GM23248 (cell line): ENCODE measurements at regions not wholly inside any gene's neighbourhood (a gene's known extent, or its start where the extent isn't known, plus 50 kb on each side); places are given as distances from the start of the nearest gene placed in this dataset.

ENCODE experiments used
- DNase-seq: peaks from one replicate; pipeline ENCODE4 v3.0.0-alpha.2; 2015
- H2AFZ ChIP-seq: fragments of 200-600 bp; sonication (generic); 2 replicates; pipeline ENCODE4 v1.6.1; 2016; ENCODE audit warnings: antibody characterized with exemption
- H3F3A ChIP-seq: fragments of 200-600 bp; sonication (generic); 2 replicates; pipeline ENCODE4 v1.6.1; 2016; ENCODE audit warnings: mild to moderate bottlenecking, antibody characterized with exemption, mixed run types; ENCODE audit not compliant: insufficient read depth
- H3K27ac ChIP-seq: fragments of 200-600 bp; sonication (generic); 2 replicates; pipeline ENCODE4 v1.5.1; 2016; ENCODE audit warnings: mild to moderate bottlenecking
- H3K27me3 ChIP-seq: fragments of 200-600 bp; sonication (generic); replicated peaks from 2 replicates; pipeline ENCODE4 v1.6.1; 2016; ENCODE audit warnings: mild to moderate bottlenecking; ENCODE audit not compliant: insufficient read depth
- H3K36me3 ChIP-seq: fragments of 200-600 bp; sonication (generic); 2 replicates; pipeline ENCODE4 v1.6.1; 2016; ENCODE audit warnings: low read depth, mild to moderate bottlenecking
- H3K4me1 ChIP-seq: fragments of 200-600 bp; sonication (generic); 2 replicates; pipeline ENCODE4 v1.6.1; 2016; ENCODE audit warnings: mild to moderate bottlenecking; ENCODE audit not compliant: insufficient read depth
- H3K4me2 ChIP-seq: fragments of 200-600 bp; sonication (generic); one replicate; pipeline ENCODE4 v1.6.1; 2016; ENCODE audit warnings: mild to moderate bottlenecking; ENCODE audit not compliant: unreplicated experiment
- H3K4me3 ChIP-seq: fragments of 200-600 bp; sonication (generic); 2 replicates; pipeline ENCODE4 v1.5.1; 2016; ENCODE audit warnings: mild to moderate bottlenecking
- H3K79me2 ChIP-seq: fragments of 200-600 bp; sonication (generic); 2 replicates; pipeline ENCODE4 v1.6.1; 2016; ENCODE audit warnings: mild to moderate bottlenecking; ENCODE audit not compliant: insufficient read depth
- H3K9ac ChIP-seq: fragments of 200-600 bp; sonication (generic); 2 replicates; pipeline ENCODE4 v1.6.1; 2016; ENCODE audit warnings: mild to moderate bottlenecking
- H3K9me2 ChIP-seq: fragments of 200-600 bp; sonication (generic); 2 replicates; pipeline ENCODE4 v1.6.1; 2016; ENCODE audit warnings: mixed run types, mild to moderate bottlenecking, moderate library complexity; ENCODE audit not compliant: insufficient read depth
- H3K9me3 ChIP-seq: fragments of 200-600 bp; sonication (generic); one replicate; pipeline ENCODE4 v1.6.1; 2017; ENCODE audit warnings: low read depth
- H4K20me1 ChIP-seq: fragments of 200-600 bp; sonication (generic); 2 replicates; pipeline ENCODE4 v1.6.0; 2016; ENCODE audit not compliant: insufficient read depth
- EZH2 ChIP-seq: fragments of 200-600 bp; sonication (generic); IDR thresholded peaks from 2 replicates; pipeline ENCODE4 v1.6.1; 2018; ENCODE audit warnings: antibody characterized with exemption, mild to moderate bottlenecking; ENCODE audit not compliant: insufficient read depth, poor library complexity, severe bottlenecking
- EZH2phosphoT487 ChIP-seq: fragments of 200-600 bp; sonication (generic); IDR thresholded peaks from 2 replicates; pipeline ENCODE4 v1.6.1; 2018; ENCODE audit warnings: antibody characterized with exemption, moderate library complexity, mild to moderate bottlenecking, low read depth; ENCODE audit not compliant: insufficient read depth
- WGBS, 2 experiments: methylation state at CpG; one replicate each; pipeline ENCODE4 v1.1.6; 2015 to 2017; ENCODE audit warnings: low lambda C conversion rate in 2 of 2, low coverage in 1 of 2; ENCODE audit errors: missing lambda C conversion rate in 2 of 2; 5-methylcytosine and 5-hydroxymethylcytosine counted together
- in situ Hi-C: fragments of 300-500 bp; cut with MboI; formaldehyde crosslinking; loops from 2 replicates; pipeline ENCODE4 v1.15.0; 2020

DNA sequence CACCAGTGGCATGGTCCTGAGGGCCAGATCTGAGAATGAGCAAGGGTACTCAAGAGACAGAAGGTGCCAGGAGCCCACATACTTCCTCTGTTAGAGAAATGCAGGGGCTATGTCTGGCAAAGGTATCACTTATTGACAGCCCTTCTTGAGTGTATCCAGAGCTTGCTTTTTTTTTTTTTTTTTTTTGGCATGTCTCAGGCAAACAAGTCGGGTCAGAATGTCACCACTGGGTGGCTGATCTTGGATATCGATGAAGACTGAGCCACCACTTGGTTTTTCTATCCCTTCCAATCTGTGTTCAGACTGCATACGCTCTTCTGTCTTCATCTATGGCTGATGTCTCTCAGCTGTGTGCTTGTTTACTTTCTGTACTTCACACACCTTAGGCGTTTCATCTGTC lies 363.4 kb upstream of the C2CD4B start:
- H3K4me1 ChIP-seq, result no peaks in the 10 kb centered on the region; the same call in 1 of the 2 replicates
- no peak for TF ChIP-seq EZH2phosphoT487
- TF ChIP-seq EZH2, result no peak
- H3K27me3 ChIP-seq, result no peaks in the 10 kb centered on the region
- no peak overlapping the region for H3K9ac ChIP-seq
- H3K4me3 ChIP-seq, result no peak overlapping the region
- no peaks in the 10 kb centered on the region for H3K36me3 ChIP-seq
- H3F3A ChIP-seq, result 0 out of 2 replicates have a peak, but pooled peaks cover 7% of the 10 kb centered on the region
- H3K9me2 ChIP-seq, result no peaks in the 10 kb centered on the region
- 97 to 99% methylated on average over 4 of the region's 4 CpGs for WGBS, 2 experiments
- in situ Hi-C loops, result no loop called here
- no peak overlapping the region for H3K4me2 ChIP-seq
- DNase-seq, result no peak
- no peaks in the 10 kb centered on the region for H4K20me1 ChIP-seq
- peaks cover 57% of the 10 kb centered on the region for H3K79me2 ChIP-seq
- H2AFZ ChIP-seq, result no peak overlapping the region
- H3K27ac ChIP-seq, result no peak overlapping the region
- H3K9me3 ChIP-seq, result no peaks in the 10 kb centered on the region

DNA sequence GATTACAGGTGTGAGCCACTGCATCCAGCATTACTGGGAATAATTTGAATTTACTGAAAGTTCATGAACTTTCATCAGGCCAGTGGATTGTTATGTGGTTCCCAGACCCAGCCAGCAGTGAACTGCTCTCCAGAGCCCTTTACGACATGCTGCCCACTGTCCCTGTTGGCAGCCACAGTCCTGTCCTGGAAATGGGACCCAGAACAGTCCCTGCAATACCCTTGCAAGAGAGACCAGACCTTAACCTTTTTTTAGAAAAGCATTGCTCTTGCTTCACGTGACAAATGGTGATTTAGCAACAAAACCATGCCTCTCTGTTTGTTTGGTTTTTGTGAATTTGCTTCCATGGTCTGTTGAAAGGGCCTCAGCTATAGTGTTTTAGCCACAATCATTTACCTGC lies 367.3 kb upstream of the C2CD4B start:
- Histone ChIP-seq H3K4me2 (no peak overlapping the region), H3K9me2 (no peaks in the 10 kb centered on the region), H3K4me3 (no peak overlapping the region), H3K9ac (no peak overlapping the region), H2AFZ (no peak overlapping the region), H3K27ac (no peak overlapping the region), H3K27me3 (no peaks in the 10 kb centered on the region), H3F3A (no peaks in the 10 kb centered on the region), H4K20me1 (no peaks in the 10 kb centered on the region), H3K36me3 (no peaks in the 10 kb centered on the region), H3K79me2 (peaks cover 55% of the 10 kb centered on the region), H3K4me1 (peaks cover 3% of the 10 kb centered on the region; the same call in 1 of the 2 replicates), H3K9me3 (no peaks in the 10 kb centered on the region)
- WGBS, 2 experiments, result 98 to 100% methylated on average over 2 of the region's 2 CpGs
- in situ Hi-C loops, result no loop called here
- TF ChIP-seq EZH2 (no peak), EZH2phosphoT487 (no peak)
- DNase-seq, result no peak

DNA sequence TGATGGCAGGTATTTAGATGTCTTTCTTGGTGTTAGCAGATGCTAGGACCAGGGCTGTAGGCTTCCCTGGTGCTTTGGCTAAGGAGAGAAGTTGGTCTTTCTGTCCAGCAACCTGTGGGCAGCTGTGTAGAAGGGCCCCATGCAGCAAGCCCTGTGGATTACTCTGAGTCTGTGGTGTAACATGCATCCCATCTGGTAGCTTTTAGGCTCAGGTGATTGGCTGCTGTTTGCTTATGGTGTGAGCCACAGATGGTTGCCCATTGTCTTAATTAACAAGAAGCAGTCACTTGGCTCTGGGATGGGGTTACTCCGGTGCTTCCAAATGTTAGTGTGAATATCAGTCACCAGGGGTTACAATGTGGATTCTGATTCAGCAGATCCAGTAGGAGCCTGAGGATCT lies 368.6 kb upstream of the C2CD4B start:
- Histone ChIP-seq H3K27ac (no peak overlapping the region), H3K4me1 (peaks cover 3% of the 10 kb centered on the region; the same call in 1 of the 2 replicates), H2AFZ (no peak overlapping the region), H3K79me2 (peaks cover 56% of the 10 kb centered on the region), H3K4me3 (no peak overlapping the region), H3K9me2 (no peaks in the 10 kb centered on the region), H3K36me3 (no peaks in the 10 kb centered on the region), H3F3A (no peaks in the 10 kb centered on the region), H4K20me1 (no peaks in the 10 kb centered on the region), H3K9ac (no peak overlapping the region), H3K27me3 (no peaks in the 10 kb centered on the region), H3K9me3 (no peaks in the 10 kb centered on the region), H3K4me2 (no peak overlapping the region)
- in situ Hi-C loops, result no loop called here
- 100% methylated on average over 1 of the region's 1 CpG for WGBS, 2 experiments
- no peak for TF ChIP-seq EZH2phosphoT487
- TF ChIP-seq EZH2, result no peak
- DNase-seq, result no peak

DNA sequence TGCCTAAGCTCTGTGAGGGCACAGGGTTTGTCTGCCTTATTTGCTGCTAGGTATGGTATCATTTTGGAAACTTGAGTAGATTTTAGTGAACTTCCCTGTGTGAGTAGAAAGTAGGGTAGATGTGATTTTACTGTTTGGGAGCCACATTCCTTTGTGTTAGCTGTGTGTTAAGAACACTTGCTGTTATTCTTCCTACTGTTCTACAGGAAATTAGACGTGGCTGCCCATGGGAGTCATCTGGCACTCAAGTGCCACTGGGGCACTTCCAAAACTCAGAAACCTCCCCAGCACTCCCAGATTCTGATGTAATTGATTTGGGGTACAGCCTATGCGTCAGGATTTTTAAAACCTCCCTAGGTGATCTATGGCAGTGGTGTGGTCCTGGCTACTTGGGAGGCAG lies 369.9 kb upstream of the C2CD4B start:
- H3K4me3 ChIP-seq, result no peak overlapping the region
- WGBS, 2 experiments, result 60 to 61% methylated on average over 2 of the region's 2 CpGs
- no peak overlapping the region for H3K4me2 ChIP-seq
- H3K9ac ChIP-seq, result no peak overlapping the region
- TF ChIP-seq EZH2phosphoT487 (no peak), EZH2 (no peak)
- H4K20me1 ChIP-seq, result no peaks in the 10 kb centered on the region
- no peaks in the 10 kb centered on the region for H3K9me2 ChIP-seq
- H3K79me2 ChIP-seq, result peaks cover 43% of the 10 kb centered on the region
- DNase-seq, result peak; percentile 37
- no peak overlapping the region for H3K27ac ChIP-seq
- H3K4me1 ChIP-seq, result peaks cover 3% of the 10 kb centered on the region; the same call in 1 of the 2 replicates
- in situ Hi-C loops, result no loop called here
- H3K27me3 ChIP-seq, result no peaks in the 10 kb centered on the region
- no peaks in the 10 kb centered on the region for H3K9me3 ChIP-seq
- H3F3A ChIP-seq, result no peaks in the 10 kb centered on the region
- H3K36me3 ChIP-seq, result no peaks in the 10 kb centered on the region
- no peak overlapping the region for H2AFZ ChIP-seq

DNA sequence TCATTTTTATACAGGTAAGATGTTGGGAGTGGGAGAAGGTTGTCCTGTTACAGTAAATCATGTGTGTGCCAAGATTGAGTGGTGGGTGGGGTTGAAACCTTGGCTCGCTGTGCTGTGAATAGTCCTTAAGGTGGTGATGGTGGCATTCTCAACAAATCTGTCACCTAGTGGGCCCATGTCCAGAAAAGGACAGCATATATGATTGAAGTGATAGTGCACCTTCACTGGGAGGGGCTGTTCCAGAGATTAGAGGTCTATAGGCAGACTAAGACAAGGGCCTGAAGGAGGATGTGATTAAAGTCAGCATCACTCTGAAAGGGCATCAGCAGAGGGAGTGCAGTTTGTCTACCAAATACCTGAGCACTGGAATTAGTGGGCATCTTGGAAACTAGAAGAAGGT lies 374.2 kb upstream of the C2CD4B start:
- DNase-seq, result no peak
- Histone ChIP-seq H3K27me3 (no peaks in the 10 kb centered on the region), H3K36me3 (no peaks in the 10 kb centered on the region), H3K79me2 (peaks cover 23% of the 10 kb centered on the region), H3K4me1 (peaks cover 3% of the 10 kb centered on the region; the same call in 1 of the 2 replicates), H3K4me2 (no peak overlapping the region), H2AFZ (no peak overlapping the region), H3K4me3 (no peak overlapping the region), H3K9me2 (no peaks in the 10 kb centered on the region), H3F3A (no peaks in the 10 kb centered on the region), H3K9ac (no peak overlapping the region), H3K9me3 (no peaks in the 10 kb centered on the region), H3K27ac (no peak overlapping the region), H4K20me1 (no peaks in the 10 kb centered on the region)
- TF ChIP-seq EZH2phosphoT487 (no peak), EZH2 (no peak)
- WGBS, 2 experiments, result 95 to 100% methylated on average over 1 of the region's 1 CpG
- in situ Hi-C loops, result no loop called here
